ENCODE measurements at regions not wholly inside any gene's neighbourhood (a gene's known extent, or its start where the extent isn't known, plus 50 kb on each side); places are given as distances from the start of the nearest gene placed in this dataset.

DNA sequence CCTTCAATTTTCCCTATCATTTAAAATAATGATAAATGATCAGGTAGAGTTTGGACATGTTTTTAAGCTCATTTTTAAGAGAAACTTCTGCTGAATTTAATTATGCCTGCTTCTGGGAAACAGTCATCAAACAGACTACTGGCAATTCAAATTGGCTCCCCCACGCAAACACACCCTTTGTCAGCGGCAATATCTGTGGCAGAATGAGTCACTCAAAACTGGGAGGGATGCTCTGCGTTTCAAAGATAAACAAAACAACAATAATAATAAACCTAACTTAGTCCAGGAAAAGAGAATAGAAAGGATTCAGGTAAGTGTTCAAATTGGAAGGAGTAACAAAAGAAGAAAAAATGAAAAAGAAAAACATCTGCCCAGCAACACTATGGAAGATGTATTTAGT, 108.1 kb upstream of the ERCC4 start:
- no peak for ATAC-seq (ENCODE audit: low FRiP score in 2 of 2)
- Histone ChIP-seq H3K9me3 (no peaks in the 10 kb centered on the region), H3K27ac (no peak overlapping the region), H3K4me3 (no peak overlapping the region), H3K36me3 (no peaks in the 10 kb centered on the region), H3K4me1 (no peaks in the 10 kb centered on the region), H3K27me3 (no peaks in the 10 kb centered on the region)
- no peak for DNase-seq
- WGBS, 2 donors = 73 to 74% methylated on average over 3 of the region's 3 CpGs
- TF ChIP-seq EP300 (IDR thresholded peaks at IDR 0.05) = no peak
- TF ChIP-seq, protein P1, sequence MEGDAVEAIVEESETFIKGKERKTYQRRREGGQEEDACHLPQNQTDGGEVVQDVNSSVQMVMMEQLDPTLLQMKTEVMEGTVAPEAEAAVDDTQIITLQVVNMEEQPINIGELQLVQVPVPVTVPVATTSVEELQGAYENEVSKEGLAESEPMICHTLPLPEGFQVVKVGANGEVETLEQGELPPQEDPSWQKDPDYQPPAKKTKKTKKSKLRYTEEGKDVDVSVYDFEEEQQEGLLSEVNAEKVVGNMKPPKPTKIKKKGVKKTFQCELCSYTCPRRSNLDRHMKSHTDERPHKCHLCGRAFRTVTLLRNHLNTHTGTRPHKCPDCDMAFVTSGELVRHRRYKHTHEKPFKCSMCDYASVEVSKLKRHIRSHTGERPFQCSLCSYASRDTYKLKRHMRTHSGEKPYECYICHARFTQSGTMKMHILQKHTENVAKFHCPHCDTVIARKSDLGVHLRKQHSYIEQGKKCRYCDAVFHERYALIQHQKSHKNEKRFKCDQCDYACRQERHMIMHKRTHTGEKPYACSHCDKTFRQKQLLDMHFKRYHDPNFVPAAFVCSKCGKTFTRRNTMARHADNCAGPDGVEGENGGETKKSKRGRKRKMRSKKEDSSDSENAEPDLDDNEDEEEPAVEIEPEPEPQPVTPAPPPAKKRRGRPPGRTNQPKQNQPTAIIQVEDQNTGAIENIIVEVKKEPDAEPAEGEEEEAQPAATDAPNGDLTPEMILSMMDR (IDR thresholded peaks at IDR 0.05) = no peak
- no peak for TF ChIP-seq POLR2AphosphoS5 (IDR thresholded peaks at IDR 0.05)
- TF ChIP-seq POLR2A (IDR thresholded peaks at IDR 0.05) = no peak

- no peak overlapping the region for H3K4me3 ChIP-seq
- H3K9me3 ChIP-seq = no peaks in the 10 kb centered on the region
- no peaks in the 10 kb centered on the region for H3K4me1 ChIP-seq
- no peak overlapping the region for H3K27ac ChIP-seq
- no peak for TF ChIP-seq POLR2AphosphoS5 (IDR thresholded peaks at IDR 0.05)
- TF ChIP-seq, protein P1 (IDR thresholded peaks at IDR 0.05) = no peak
- no peak for TF ChIP-seq EP300 (IDR thresholded peaks at IDR 0.05)
- H3K36me3 ChIP-seq = no peaks in the 10 kb centered on the region
- ATAC-seq (ENCODE audit: low FRiP score in 2 of 2) (no peak), DNase-seq (no peak)
- H3K27me3 ChIP-seq = no peaks in the 10 kb centered on the region
Measured at GRCh38 chr16:13816701-13817100, 103.3 kb upstream of the ERCC4 start.

GRCh38 chr16:13823501-13823900, 96.5 kb upstream of the ERCC4 start:
- H3K27ac ChIP-seq = no peak overlapping the region
- TF ChIP-seq POLR2A (IDR thresholded peaks at IDR 0.05) (no peak), POLR2AphosphoS5 (IDR thresholded peaks at IDR 0.05) (no peak), EP300 (IDR thresholded peaks at IDR 0.05) (no peak)
- TF ChIP-seq, protein P1 (IDR thresholded peaks at IDR 0.05) = no peak
- ATAC-seq (ENCODE audit: low FRiP score in 2 of 2) (no peak), DNase-seq (no peak)
- no peak overlapping the region for H3K4me3 ChIP-seq
- no peaks in the 10 kb centered on the region for H3K4me1 ChIP-seq
- no peaks in the 10 kb centered on the region for H3K27me3 ChIP-seq
- WGBS, 2 donors = 79 to 84% methylated on average over 5 to 6 of the region's 6 CpGs
- no peaks in the 10 kb centered on the region for H3K36me3 ChIP-seq
- peaks cover 0 to 4% (median 0%) of the 10 kb centered on the region in 4 donors for H3K9me3 ChIP-seq

- H3K4me1 ChIP-seq = no peaks in the 10 kb centered on the region
- H3K27ac ChIP-seq = no peak overlapping the region
- no peaks in the 10 kb centered on the region for H3K27me3 ChIP-seq
- H3K36me3 ChIP-seq = no peaks in the 10 kb centered on the region
- peaks cover 0 to 4% (median 0%) of the 10 kb centered on the region in 4 donors for H3K9me3 ChIP-seq
- H3K4me3 ChIP-seq = no peak overlapping the region
- DNase-seq = no peak
- TF ChIP-seq POLR2AphosphoS5 (IDR thresholded peaks at IDR 0.05) = no peak
- TF ChIP-seq, protein P1 (IDR thresholded peaks at IDR 0.05) = no peak
- no peak for TF ChIP-seq EP300 (IDR thresholded peaks at IDR 0.05)
- TF ChIP-seq POLR2A (IDR thresholded peaks at IDR 0.05) = no peak
- 76 to 85% methylated on average over 7 of the region's 7 CpGs for WGBS, 2 donors
- ATAC-seq (ENCODE audit: low FRiP score in 2 of 2) = no peak
Measured at GRCh38 chr16:13829697-13830299, 90.2 kb upstream of the ERCC4 start.

- TF ChIP-seq EP300 (IDR thresholded peaks at IDR 0.05) = no peak
- TF ChIP-seq, protein P1 (IDR thresholded peaks at IDR 0.05) = no peak
- TF ChIP-seq POLR2A (IDR thresholded peaks at IDR 0.05) = no peak
- TF ChIP-seq POLR2AphosphoS5 (IDR thresholded peaks at IDR 0.05) = no peak
- ATAC-seq (ENCODE audit: low FRiP score in 2 of 2) = no peak
Measured at GRCh38 chr16:13833515-13833914, 86.4 kb upstream of the ERCC4 start.

More at GRCh38 chr16:13833515-13833914, 86.4 kb upstream of the ERCC4 start:
- no peak overlapping the region for H3K4me3 ChIP-seq
- no peaks in the 10 kb centered on the region for H3K9me3 ChIP-seq
- H3K27ac ChIP-seq = no peak overlapping the region
- H3K27me3 ChIP-seq = no peaks in the 10 kb centered on the region
- H3K4me1 ChIP-seq = no peaks in the 10 kb centered on the region
- no peak for DNase-seq
- 80 to 83% methylated on average over 2 of the region's 2 CpGs for WGBS, 2 donors
- H3K36me3 ChIP-seq = no peaks in the 10 kb centered on the region

All from upper lobe of left lung (tissue), 6 donors.